ENCODE measurements at regions not wholly inside any gene's neighbourhood (a gene's known extent, or its start where the extent isn't known, plus 50 kb on each side); places are given as distances from the start of the nearest gene placed in this dataset.

DNA sequence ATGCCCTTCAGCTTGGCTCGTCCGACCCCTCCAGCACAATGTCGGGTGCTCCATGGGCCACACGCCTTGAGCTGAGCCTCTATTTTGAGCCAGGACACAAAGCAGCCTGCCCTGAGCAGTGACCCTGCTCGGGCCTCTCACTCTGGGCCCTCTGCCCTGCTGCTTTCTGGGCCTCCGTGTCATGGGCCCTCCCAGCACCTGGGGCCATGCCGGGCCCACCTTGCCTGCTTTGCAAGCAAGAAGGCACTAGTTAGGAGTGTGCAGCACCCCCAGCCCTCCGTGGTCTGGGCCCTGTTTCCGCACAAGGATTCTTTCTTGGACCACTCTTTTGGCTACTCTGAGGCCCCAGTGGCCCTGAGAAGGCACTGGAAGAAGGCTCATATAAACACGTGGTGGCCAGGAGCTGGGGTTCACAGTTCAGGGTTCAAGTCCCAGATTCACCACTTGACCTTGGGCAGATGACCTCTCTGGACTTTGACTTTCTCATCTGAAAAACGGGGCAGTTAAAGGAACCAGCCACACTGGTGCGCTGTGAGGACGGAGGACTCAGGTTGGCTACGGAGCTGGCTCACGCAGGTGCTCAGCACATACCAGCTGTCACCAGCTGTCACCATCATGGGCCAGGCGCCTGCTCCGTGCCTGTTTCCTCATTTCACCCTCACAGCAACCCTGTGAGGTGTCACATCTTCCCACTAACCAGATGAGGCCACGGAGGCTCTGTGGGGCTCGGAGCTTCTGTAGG lies 166.0 kb upstream of the GSE1 start (continued):
- TF ChIP-seq, protein P1, sequence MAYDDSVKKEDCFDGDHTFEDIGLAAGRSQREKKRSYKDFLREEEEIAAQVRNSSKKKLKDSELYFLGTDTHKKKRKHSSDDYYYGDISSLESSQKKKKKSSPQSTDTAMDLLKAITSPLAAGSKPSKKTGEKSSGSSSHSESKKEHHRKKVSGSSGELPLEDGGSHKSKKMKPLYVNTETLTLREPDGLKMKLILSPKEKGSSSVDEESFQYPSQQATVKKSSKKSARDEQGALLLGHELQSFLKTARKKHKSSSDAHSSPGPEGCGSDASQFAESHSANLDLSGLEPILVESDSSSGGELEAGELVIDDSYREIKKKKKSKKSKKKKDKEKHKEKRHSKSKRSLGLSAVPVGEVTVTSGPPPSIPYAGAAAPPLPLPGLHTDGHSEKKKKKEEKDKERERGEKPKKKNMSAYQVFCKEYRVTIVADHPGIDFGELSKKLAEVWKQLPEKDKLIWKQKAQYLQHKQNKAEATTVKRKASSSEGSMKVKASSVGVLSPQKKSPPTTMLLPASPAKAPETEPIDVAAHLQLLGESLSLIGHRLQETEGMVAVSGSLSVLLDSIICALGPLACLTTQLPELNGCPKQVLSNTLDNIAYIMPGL (CRISPR knock-in tag; IDR thresholded peaks at IDR 0.05; ENCODE audit: borderline replicate concordance in 1 of 2, low read depth in 1 of 2): 0 out of 4 replicates have a peak, but pooled peaks of 1 of the 2 experiments have one; percentile 2
- TF ChIP-seq ZNF775 (CRISPR knock-in tag; IDR thresholded peaks at IDR 0.05; ENCODE audit: borderline replicate concordance) (no peak), HNF4A (CRISPR knock-in tag; IDR thresholded peaks at IDR 0.05) (peak; percentile 93), ZNF263 (CRISPR knock-in tag; IDR thresholded peaks at IDR 0.05) (peak; percentile 57; the same call in 1 of the 2 replicates), NFYB (CRISPR knock-in tag; IDR thresholded peaks at IDR 0.05) (no peak), ZNF317 (CRISPR knock-in tag; IDR thresholded peaks at IDR 0.05) (no peak), ARID4A (CRISPR knock-in tag; IDR thresholded peaks at IDR 0.05; ENCODE audit: borderline replicate concordance) (peak; percentile 37; the same call in 1 of the 2 replicates), ZNF333 (CRISPR knock-in tag; IDR thresholded peaks at IDR 0.05; ENCODE audit: borderline replicate concordance) (no peak), SMYD3 (CRISPR knock-in tag; IDR thresholded peaks at IDR 0.05) (no peak), ZNF446 (CRISPR knock-in tag; IDR thresholded peaks at IDR 0.05) (no peak), MTF2 (CRISPR knock-in tag; IDR thresholded peaks at IDR 0.05; ENCODE audit: borderline replicate concordance) (0 out of 2 replicates have a peak, but pooled peaks have one; percentile 29), MLX (CRISPR knock-in tag; IDR thresholded peaks at IDR 0.05) (no peak), ZSCAN22 (CRISPR knock-in tag; IDR thresholded peaks at IDR 0.05) (no peak), ZNF839 (CRISPR knock-in tag; IDR thresholded peaks at IDR 0.05; ENCODE audit: borderline replicate concordance) (peak; percentile 62; the same call in 1 of the 2 replicates), PAX8 (CRISPR knock-in tag; IDR thresholded peaks at IDR 0.05; ENCODE audit: borderline replicate concordance) (no peak), PHF8 (CRISPR knock-in tag; IDR thresholded peaks at IDR 0.05) (no peak), ZFP82 (CRISPR knock-in tag; IDR thresholded peaks at IDR 0.05; ENCODE audit: borderline replicate concordance) (no peak)
- TF ChIP-seq, protein P2, sequence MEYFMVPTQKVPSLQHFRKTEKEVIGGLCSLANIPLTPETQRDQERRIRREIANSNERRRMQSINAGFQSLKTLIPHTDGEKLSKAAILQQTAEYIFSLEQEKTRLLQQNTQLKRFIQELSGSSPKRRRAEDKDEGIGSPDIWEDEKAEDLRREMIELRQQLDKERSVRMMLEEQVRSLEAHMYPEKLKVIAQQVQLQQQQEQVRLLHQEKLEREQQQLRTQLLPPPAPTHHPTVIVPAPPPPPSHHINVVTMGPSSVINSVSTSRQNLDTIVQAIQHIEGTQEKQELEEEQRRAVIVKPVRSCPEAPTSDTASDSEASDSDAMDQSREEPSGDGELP (IDR thresholded peaks at IDR 0.05; ENCODE audit: borderline replicate concordance, low read depth): peak; percentile 56; the same call in 1 of the 2 replicates
- TF ChIP-seq, protein P3, sequence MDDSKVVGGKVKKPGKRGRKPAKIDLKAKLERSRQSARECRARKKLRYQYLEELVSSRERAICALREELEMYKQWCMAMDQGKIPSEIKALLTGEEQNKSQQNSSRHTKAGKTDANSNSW (CRISPR knock-in tag; IDR thresholded peaks at IDR 0.05; ENCODE audit: borderline replicate concordance): no peak
